HFFc6 (cell line): ENCODE measurements at regions not wholly inside any gene's neighbourhood (a gene's known extent, or its start where the extent isn't known, plus 50 kb on each side); places are given as distances from the start of the nearest gene placed in this dataset.

Experiments
- DNase-seq: peaks from one replicate; pipeline ENCODE4 v3.0.0-alpha.2; 2018
- H3K27ac Mint-ChIP-seq: 2 replicates; pipeline ENCODE4 v1.8.0; 2020; ENCODE audit warnings: mild to moderate bottlenecking, mixed read lengths
- H3K27me3 Mint-ChIP-seq: 2 replicates; pipeline ENCODE4 v1.8.0; 2021; ENCODE audit warnings: mild to moderate bottlenecking, moderate library complexity, mixed read lengths; ENCODE audit not compliant: insufficient read depth
- H3K36me3 Mint-ChIP-seq: 2 replicates; pipeline ENCODE4 v1.8.0; 2021; ENCODE audit warnings: low read depth, mixed read lengths
- H3K4me1 Mint-ChIP-seq: 2 replicates; pipeline ENCODE4 v1.8.0; 2020; ENCODE audit warnings: low read depth, mixed read lengths
- H3K4me3 Mint-ChIP-seq: 2 replicates; pipeline ENCODE4 v1.8.0; 2020; ENCODE audit warnings: mild to moderate bottlenecking, moderate library complexity, mixed read lengths
- H3K9me3 Mint-ChIP-seq: 2 replicates; pipeline ENCODE4 v1.8.0; 2020; ENCODE audit warnings: mild to moderate bottlenecking, mixed read lengths
- TF ChIP-seq, protein P1 (sequence below): fragments of 200-600 bp; sonication (generic); IDR thresholded peaks from 2 replicates; pipeline ENCODE4 v1.5.0; 2021; ENCODE audit warnings: antibody characterized with exemption, mild to moderate bottlenecking

DNA sequence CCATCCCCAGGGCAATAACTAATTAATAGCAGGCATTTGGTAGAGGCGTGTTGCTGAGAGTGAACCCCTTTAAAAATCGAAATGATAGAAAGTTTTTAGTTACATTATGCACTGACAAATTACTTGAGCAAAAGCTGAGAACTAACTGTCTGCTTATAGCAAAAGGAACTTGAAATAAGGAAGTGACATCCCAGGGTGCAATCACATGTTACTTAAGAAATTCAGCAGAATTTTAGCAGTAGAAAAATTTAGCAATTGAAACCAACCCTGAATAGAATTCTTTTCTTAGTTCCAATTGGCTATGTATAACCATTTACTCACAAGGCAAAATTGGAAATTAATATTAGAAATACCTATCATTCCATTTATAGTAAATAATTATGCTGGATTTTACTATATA is 139.5 kb upstream of the SAMSN1 start:
- no peaks in the 10 kb centered on the region for H3K36me3 Mint-ChIP-seq
- H3K4me3 Mint-ChIP-seq, result no peak overlapping the region
- no peaks in the 10 kb centered on the region for H3K27me3 Mint-ChIP-seq
- TF ChIP-seq, protein P1, sequence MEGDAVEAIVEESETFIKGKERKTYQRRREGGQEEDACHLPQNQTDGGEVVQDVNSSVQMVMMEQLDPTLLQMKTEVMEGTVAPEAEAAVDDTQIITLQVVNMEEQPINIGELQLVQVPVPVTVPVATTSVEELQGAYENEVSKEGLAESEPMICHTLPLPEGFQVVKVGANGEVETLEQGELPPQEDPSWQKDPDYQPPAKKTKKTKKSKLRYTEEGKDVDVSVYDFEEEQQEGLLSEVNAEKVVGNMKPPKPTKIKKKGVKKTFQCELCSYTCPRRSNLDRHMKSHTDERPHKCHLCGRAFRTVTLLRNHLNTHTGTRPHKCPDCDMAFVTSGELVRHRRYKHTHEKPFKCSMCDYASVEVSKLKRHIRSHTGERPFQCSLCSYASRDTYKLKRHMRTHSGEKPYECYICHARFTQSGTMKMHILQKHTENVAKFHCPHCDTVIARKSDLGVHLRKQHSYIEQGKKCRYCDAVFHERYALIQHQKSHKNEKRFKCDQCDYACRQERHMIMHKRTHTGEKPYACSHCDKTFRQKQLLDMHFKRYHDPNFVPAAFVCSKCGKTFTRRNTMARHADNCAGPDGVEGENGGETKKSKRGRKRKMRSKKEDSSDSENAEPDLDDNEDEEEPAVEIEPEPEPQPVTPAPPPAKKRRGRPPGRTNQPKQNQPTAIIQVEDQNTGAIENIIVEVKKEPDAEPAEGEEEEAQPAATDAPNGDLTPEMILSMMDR, result no peak
- DNase-seq, result no peak
- H3K4me1 Mint-ChIP-seq, result no peaks in the 10 kb centered on the region
- H3K9me3 Mint-ChIP-seq, result peaks cover 9% of the 10 kb centered on the region
- H3K27ac Mint-ChIP-seq, result no peak overlapping the region

- H3K4me3 Mint-ChIP-seq, result no peak overlapping the region
- no peak for DNase-seq
- peaks cover 13% of the 10 kb centered on the region for H3K9me3 Mint-ChIP-seq
- TF ChIP-seq, protein P1, result no peak
- peaks cover 3% of the 10 kb centered on the region; the same call in 1 of the 2 replicates for H3K27me3 Mint-ChIP-seq
- no peaks in the 10 kb centered on the region for H3K36me3 Mint-ChIP-seq
- no peaks in the 10 kb centered on the region for H3K4me1 Mint-ChIP-seq
- H3K27ac Mint-ChIP-seq, result no peak overlapping the region
Measured at GRCh38 chr21:14684071-14684470, 138.0 kb upstream of the SAMSN1 start.

DNA sequence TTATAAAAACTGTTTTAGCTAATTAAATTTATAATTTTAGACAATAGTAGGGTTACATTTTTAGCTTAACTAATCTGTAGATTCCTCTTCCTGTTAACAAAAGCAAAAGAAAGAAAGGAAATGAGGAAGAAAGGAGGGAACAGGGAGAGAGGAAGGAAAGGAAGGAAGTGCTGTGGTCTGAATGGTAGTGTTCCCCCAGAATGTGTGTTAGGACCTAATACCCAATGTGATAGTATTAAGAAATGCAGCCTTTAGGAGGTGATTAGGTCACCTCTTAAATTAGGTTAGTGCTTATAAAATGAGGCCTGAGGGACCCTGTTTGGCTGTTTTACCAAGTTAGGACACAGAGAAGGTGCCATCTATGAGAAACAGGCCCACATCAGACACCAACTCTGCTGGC is 136.9 kb upstream of the SAMSN1 start:
- peaks cover 4% of the 10 kb centered on the region; the same call in 1 of the 2 replicates for H3K27me3 Mint-ChIP-seq
- peaks cover 19% of the 10 kb centered on the region for H3K9me3 Mint-ChIP-seq
- no peaks in the 10 kb centered on the region for H3K36me3 Mint-ChIP-seq
- no peak overlapping the region for H3K4me3 Mint-ChIP-seq
- DNase-seq, result no peak
- H3K4me1 Mint-ChIP-seq, result no peaks in the 10 kb centered on the region
- TF ChIP-seq, protein P1, result no peak
- H3K27ac Mint-ChIP-seq, result no peak overlapping the region

DNA sequence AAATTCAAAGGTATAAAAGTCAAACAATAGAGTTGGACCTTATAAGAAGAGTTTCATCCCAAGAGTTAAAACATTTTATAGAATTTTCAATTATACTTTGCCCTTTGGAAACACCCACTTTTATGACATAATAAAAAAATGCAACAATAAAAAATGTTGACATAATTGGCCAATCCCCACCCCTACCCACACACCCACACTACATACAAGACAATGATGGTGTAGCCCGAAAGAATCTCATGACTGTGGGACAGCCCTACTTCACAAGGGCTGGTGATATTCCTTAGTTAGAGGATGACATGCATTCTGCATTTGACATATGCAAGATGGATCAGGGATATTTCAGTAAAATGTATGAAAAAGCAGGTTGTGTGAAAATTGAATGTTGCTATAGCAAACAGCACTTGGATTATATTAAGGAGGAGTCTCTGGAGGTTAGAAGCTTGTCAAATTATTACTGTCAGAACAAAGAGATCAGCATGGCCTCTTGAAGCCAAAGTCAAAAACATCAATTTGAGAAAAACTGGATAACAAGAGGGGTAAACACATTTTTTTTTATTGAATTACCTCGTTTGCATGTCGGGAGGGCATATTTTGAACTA is 133.0 kb upstream of the SAMSN1 start:
- no peak for DNase-seq
- H3K27me3 Mint-ChIP-seq, result peaks cover 4% of the 10 kb centered on the region
- H3K27ac Mint-ChIP-seq, result no peak overlapping the region
- no peaks in the 10 kb centered on the region for H3K36me3 Mint-ChIP-seq
- TF ChIP-seq, protein P1, result no peak
- peaks cover 26% of the 10 kb centered on the region for H3K9me3 Mint-ChIP-seq
- no peaks in the 10 kb centered on the region for H3K4me1 Mint-ChIP-seq
- H3K4me3 Mint-ChIP-seq, result no peak overlapping the region

GRCh38 chr21:14677639-14678179 is 131.6 kb upstream of the SAMSN1 start:
- Mint-ChIP-seq H3K9me3 (peaks cover 24% of the 10 kb centered on the region), H3K27ac (no peak overlapping the region), H3K27me3 (peaks cover 4% of the 10 kb centered on the region), H3K4me3 (no peak overlapping the region), H3K36me3 (no peaks in the 10 kb centered on the region), H3K4me1 (no peaks in the 10 kb centered on the region)
- TF ChIP-seq, protein P1, result no peak
- no peak for DNase-seq
